ENCODE measurements at regions not wholly inside any gene's neighbourhood (a gene's known extent, or its start where the extent isn't known, plus 50 kb on each side); places are given as distances from the start of the nearest gene placed in this dataset.
A peak's percentile ranks its signal among the peaks of the same experiment; 100 is the strongest.

DNA sequence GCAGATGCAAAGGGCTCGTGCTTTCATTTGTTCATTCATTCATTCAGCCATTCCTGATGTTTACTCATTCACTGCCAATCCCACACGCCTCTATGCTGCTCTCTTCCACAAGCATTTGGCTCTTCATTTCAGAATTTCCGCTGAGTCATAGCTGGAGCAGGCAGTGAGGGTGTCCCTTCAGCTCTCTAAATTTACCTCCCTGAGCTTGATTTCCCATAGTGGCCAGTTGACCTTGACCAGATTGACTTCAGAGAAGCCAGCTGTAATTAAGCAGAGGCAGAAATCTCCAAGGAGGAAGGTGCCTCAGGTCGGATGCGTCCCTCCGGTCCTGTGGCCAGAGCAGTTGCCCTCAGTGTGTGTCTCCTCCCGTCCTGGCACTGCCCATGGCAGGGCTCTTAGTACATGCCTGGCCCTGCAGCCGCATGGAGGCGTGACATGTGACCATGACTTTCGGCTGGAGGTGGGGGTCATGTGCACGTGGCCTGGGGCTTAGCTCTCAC, 267.2 kb upstream of the ECI2 start:
- DNase-seq (ENCODE audit: insufficient read length, low spot score, missing footprints), result peak; percentile 94
- Histone ChIP-seq H3K4me1 (ENCODE audit: insufficient read depth, low read length) (peaks cover 18% of the 10 kb centered on the region), H2AFZ (ENCODE audit: low read length) (peak overlapping the region; percentile 77), H3K27me3 (ENCODE audit: insufficient read depth, low read length) (no peaks in the 10 kb centered on the region), H3K4me2 (ENCODE audit: insufficient read depth, low read length) (peak overlapping the region; percentile 61), H3K27ac (ENCODE audit: low read depth, low read length) (peak overlapping the region; percentile 63), H3K36me3 (ENCODE audit: insufficient read depth, low read length) (no peaks in the 10 kb centered on the region), H4K20me1 (ENCODE audit: insufficient read depth, low read length) (no peaks in the 10 kb centered on the region), H3K79me2 (ENCODE audit: insufficient read depth, low read length) (no peaks in the 10 kb centered on the region), H3K4me3 (ENCODE audit: insufficient read depth, low read length) (peak overlapping the region; percentile 30), H3K9me3 (ENCODE audit: low read depth, low read length) (no peaks in the 10 kb centered on the region)
- TF ChIP-seq CTCF (IDR thresholded peaks at IDR 0.05; ENCODE audit: extremely low read depth, low read depth, low read length), result no peak

GRCh38 chr6:4401408-4402368, 266.3 kb upstream of the ECI2 start:
- Histone ChIP-seq H3K4me2 (ENCODE audit: insufficient read depth, low read length) (peak overlapping the region; percentile 61), H3K36me3 (ENCODE audit: insufficient read depth, low read length) (no peaks in the 10 kb centered on the region)

GRCh38 chr6:4399656-4400055, 264.3 kb upstream of the ECI2 start:
- Histone ChIP-seq H3K4me2 (ENCODE audit: insufficient read depth, low read length) (no peak overlapping the region), H3K4me1 (ENCODE audit: insufficient read depth, low read length) (peaks cover 18% of the 10 kb centered on the region), H4K20me1 (ENCODE audit: insufficient read depth, low read length) (no peaks in the 10 kb centered on the region), H3K9me3 (ENCODE audit: low read depth, low read length) (no peaks in the 10 kb centered on the region), H3K27me3 (ENCODE audit: insufficient read depth, low read length) (no peaks in the 10 kb centered on the region), H3K27ac (ENCODE audit: low read depth, low read length) (no peak overlapping the region), H3K79me2 (ENCODE audit: insufficient read depth, low read length) (no peaks in the 10 kb centered on the region), H2AFZ (ENCODE audit: low read length) (no peak overlapping the region), H3K4me3 (ENCODE audit: insufficient read depth, low read length) (no peak overlapping the region), H3K36me3 (ENCODE audit: insufficient read depth, low read length) (no peaks in the 10 kb centered on the region)
- no peak for TF ChIP-seq CTCF (IDR thresholded peaks at IDR 0.05; ENCODE audit: extremely low read depth, low read depth, low read length)
- DNase-seq (ENCODE audit: insufficient read length, low spot score, missing footprints), result no peak

More at GRCh38 chr6:4401408-4402368, 266.3 kb upstream of the ECI2 start:
- H3K4me1 ChIP-seq (ENCODE audit: insufficient read depth, low read length), result peaks cover 18% of the 10 kb centered on the region
- no peaks in the 10 kb centered on the region for H3K27me3 ChIP-seq (ENCODE audit: insufficient read depth, low read length)
- no peak for TF ChIP-seq CTCF (IDR thresholded peaks at IDR 0.05; ENCODE audit: extremely low read depth, low read depth, low read length)
- no peak overlapping the region for H2AFZ ChIP-seq (ENCODE audit: low read length)
- H4K20me1 ChIP-seq (ENCODE audit: insufficient read depth, low read length), result no peaks in the 10 kb centered on the region
- H3K79me2 ChIP-seq (ENCODE audit: insufficient read depth, low read length), result no peaks in the 10 kb centered on the region
- peak overlapping the region; percentile 37 for H3K27ac ChIP-seq (ENCODE audit: low read depth, low read length)
- peak; percentile 74 for DNase-seq (ENCODE audit: insufficient read length, low spot score, missing footprints)
- peak overlapping the region; percentile 3 for H3K4me3 ChIP-seq (ENCODE audit: insufficient read depth, low read length)
- H3K9me3 ChIP-seq (ENCODE audit: low read depth, low read length), result no peaks in the 10 kb centered on the region

DNA sequence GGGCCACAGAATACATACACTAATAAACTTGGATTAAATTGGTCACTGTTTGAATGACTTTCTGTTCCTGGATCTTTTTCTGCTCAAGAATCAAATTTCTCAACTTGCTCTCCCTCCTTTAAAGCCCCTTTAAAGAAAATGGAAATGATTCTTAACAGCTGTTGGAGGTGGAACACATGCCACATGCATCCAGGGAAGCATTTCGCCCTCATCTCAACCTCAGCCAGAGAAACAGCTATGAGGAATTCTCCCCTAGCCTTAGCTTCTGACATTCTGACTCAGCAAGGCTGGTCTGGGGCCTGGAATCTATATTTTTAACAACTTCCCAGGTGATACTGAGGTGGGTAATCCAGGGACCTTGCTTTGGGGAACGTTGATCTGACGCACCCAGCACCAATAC, 263.4 kb upstream of the ECI2 start:
- Histone ChIP-seq H3K4me2 (ENCODE audit: insufficient read depth, low read length) (no peak overlapping the region), H3K27me3 (ENCODE audit: insufficient read depth, low read length) (no peaks in the 10 kb centered on the region), H3K4me3 (ENCODE audit: insufficient read depth, low read length) (no peak overlapping the region), H3K36me3 (ENCODE audit: insufficient read depth, low read length) (no peaks in the 10 kb centered on the region), H3K4me1 (ENCODE audit: insufficient read depth, low read length) (peaks cover 18% of the 10 kb centered on the region), H3K79me2 (ENCODE audit: insufficient read depth, low read length) (no peaks in the 10 kb centered on the region), H2AFZ (ENCODE audit: low read length) (no peak overlapping the region), H3K27ac (ENCODE audit: low read depth, low read length) (no peak overlapping the region), H4K20me1 (ENCODE audit: insufficient read depth, low read length) (no peaks in the 10 kb centered on the region), H3K9me3 (ENCODE audit: low read depth, low read length) (no peaks in the 10 kb centered on the region)
- no peak for TF ChIP-seq CTCF (IDR thresholded peaks at IDR 0.05; ENCODE audit: extremely low read depth, low read depth, low read length)
- no peak for DNase-seq (ENCODE audit: insufficient read length, low spot score, missing footprints)
